NCI-H1694 treated with DMSO at 0.1 percent for 48 hours (cell line): ENCODE measurements at regions not wholly inside any gene's neighbourhood (a gene's known extent, or its start where the extent isn't known, plus 50 kb on each side); places are given as distances from the start of the nearest gene placed in this dataset.

ENCODE experiments used
- DNase-seq: peaks from one replicate; lab custom pipeline; 2025; lab: John Stamatoyannopoulos, UW

GRCh38 chr11:13221722-13222121, 55.9 kb upstream of the BMAL1 start:
- DNase-seq, result no peak

- no peak for DNase-seq
Observed at GRCh38 chr11:13222285-13222684, 55.3 kb upstream of the BMAL1 start.

GRCh38 chr11:13223112-13223511, 54.5 kb upstream of the BMAL1 start:
- no peak for DNase-seq

- no peak for DNase-seq
Observed at GRCh38 chr11:13224324-13224723, 53.3 kb upstream of the BMAL1 start.

GRCh38 chr11:13225038-13226001, 52.3 kb upstream of the BMAL1 start:
- no peak for DNase-seq

- no peak for DNase-seq
Observed at GRCh38 chr11:13227676-13228255, 49.8 kb upstream of the BMAL1 start.
